ENCODE measurements at regions not wholly inside any gene's neighbourhood (a gene's known extent, or its start where the extent isn't known, plus 50 kb on each side); places are given as distances from the start of the nearest gene placed in this dataset.
A peak's percentile ranks its signal among the peaks of the same experiment; 100 is the strongest.

GRCh38 chr3:43183456-43183855 is 77.6 kb upstream of the POMGNT2 start:
- no peak for DNase-seq (ENCODE audit: low read depth in 2 of 2, low spot score in 1 of 2)

- no peak for DNase-seq (ENCODE audit: low read depth in 2 of 2, low spot score in 1 of 2)
Observed at GRCh38 chr3:43181202-43181821, 75.4 kb upstream of the POMGNT2 start.

- DNase-seq (ENCODE audit: low read depth in 2 of 2, low spot score in 1 of 2) = no peak
Observed at GRCh38 chr3:43180694-43181093, 74.8 kb upstream of the POMGNT2 start.

- no peak for DNase-seq (ENCODE audit: low read depth in 2 of 2, low spot score in 1 of 2)
Observed at GRCh38 chr3:43180027-43180426, 74.1 kb upstream of the POMGNT2 start.

- no peak for DNase-seq (ENCODE audit: low read depth in 2 of 2, low spot score in 1 of 2)
Observed at GRCh38 chr3:43178891-43179366, 73.0 kb upstream of the POMGNT2 start.

GRCh38 chr3:43177085-43177484 is 71.2 kb upstream of the POMGNT2 start:
- DNase-seq (ENCODE audit: low read depth in 2 of 2, low spot score in 1 of 2) = no peak

GRCh38 chr3:43176666-43177065 is 70.8 kb upstream of the POMGNT2 start:
- no peak for DNase-seq (ENCODE audit: low read depth in 2 of 2, low spot score in 1 of 2)

- no peak for DNase-seq (ENCODE audit: low read depth in 2 of 2, low spot score in 1 of 2)
Observed at GRCh38 chr3:43175541-43175940, 69.7 kb upstream of the POMGNT2 start.

GRCh38 chr3:43173949-43174348 is 68.1 kb upstream of the POMGNT2 start:
- no peak for DNase-seq (ENCODE audit: low read depth in 2 of 2, low spot score in 1 of 2)

GRCh38 chr3:43171748-43172147 is 65.9 kb upstream of the POMGNT2 start:
- DNase-seq (ENCODE audit: low read depth in 2 of 2, low spot score in 1 of 2) = no peak

- DNase-seq (ENCODE audit: low read depth in 2 of 2, low spot score in 1 of 2) = no peak
Observed at GRCh38 chr3:43170553-43170952, 64.7 kb upstream of the POMGNT2 start.

- DNase-seq (ENCODE audit: low read depth in 2 of 2, low spot score in 1 of 2) = no peak
Observed at GRCh38 chr3:43169987-43170386, 64.1 kb upstream of the POMGNT2 start.

- no peak for DNase-seq (ENCODE audit: low read depth in 2 of 2, low spot score in 1 of 2)
Observed at GRCh38 chr3:43166406-43166805, 60.5 kb upstream of the POMGNT2 start.

- DNase-seq (ENCODE audit: low read depth in 2 of 2, low spot score in 1 of 2) = no peak
Observed at GRCh38 chr3:43165786-43166185, 59.9 kb upstream of the POMGNT2 start.

- no peak for DNase-seq (ENCODE audit: low read depth in 2 of 2, low spot score in 1 of 2)
Observed at GRCh38 chr3:43163895-43164493, 58.1 kb upstream of the POMGNT2 start.

- peak in 1 of 2 donors; percentile 12 for DNase-seq (ENCODE audit: low read depth in 2 of 2, low spot score in 1 of 2)
Observed at GRCh38 chr3:43162230-43163084, 56.6 kb upstream of the POMGNT2 start.

- DNase-seq (ENCODE audit: low read depth in 2 of 2, low spot score in 1 of 2) = no peak
Observed at GRCh38 chr3:43161684-43162229, 55.9 kb upstream of the POMGNT2 start.

- no peak for DNase-seq (ENCODE audit: low read depth in 2 of 2, low spot score in 1 of 2)
Observed at GRCh38 chr3:43160664-43161063, 54.8 kb upstream of the POMGNT2 start.

GRCh38 chr3:43159876-43160255 is 54.0 kb upstream of the POMGNT2 start:
- DNase-seq (ENCODE audit: low read depth in 2 of 2, low spot score in 1 of 2) = no peak

GRCh38 chr3:43159131-43159875 is 53.4 kb upstream of the POMGNT2 start:
- DNase-seq (ENCODE audit: low read depth in 2 of 2, low spot score in 1 of 2) = no peak

- DNase-seq (ENCODE audit: low read depth in 2 of 2, low spot score in 1 of 2) = no peak
Observed at GRCh38 chr3:43156812-43157455, 51.1 kb upstream of the POMGNT2 start.
